ENCODE measurements at regions not wholly inside any gene's neighbourhood (a gene's known extent, or its start where the extent isn't known, plus 50 kb on each side); places are given as distances from the start of the nearest gene placed in this dataset.

- TF ChIP-seq, protein P1, sequence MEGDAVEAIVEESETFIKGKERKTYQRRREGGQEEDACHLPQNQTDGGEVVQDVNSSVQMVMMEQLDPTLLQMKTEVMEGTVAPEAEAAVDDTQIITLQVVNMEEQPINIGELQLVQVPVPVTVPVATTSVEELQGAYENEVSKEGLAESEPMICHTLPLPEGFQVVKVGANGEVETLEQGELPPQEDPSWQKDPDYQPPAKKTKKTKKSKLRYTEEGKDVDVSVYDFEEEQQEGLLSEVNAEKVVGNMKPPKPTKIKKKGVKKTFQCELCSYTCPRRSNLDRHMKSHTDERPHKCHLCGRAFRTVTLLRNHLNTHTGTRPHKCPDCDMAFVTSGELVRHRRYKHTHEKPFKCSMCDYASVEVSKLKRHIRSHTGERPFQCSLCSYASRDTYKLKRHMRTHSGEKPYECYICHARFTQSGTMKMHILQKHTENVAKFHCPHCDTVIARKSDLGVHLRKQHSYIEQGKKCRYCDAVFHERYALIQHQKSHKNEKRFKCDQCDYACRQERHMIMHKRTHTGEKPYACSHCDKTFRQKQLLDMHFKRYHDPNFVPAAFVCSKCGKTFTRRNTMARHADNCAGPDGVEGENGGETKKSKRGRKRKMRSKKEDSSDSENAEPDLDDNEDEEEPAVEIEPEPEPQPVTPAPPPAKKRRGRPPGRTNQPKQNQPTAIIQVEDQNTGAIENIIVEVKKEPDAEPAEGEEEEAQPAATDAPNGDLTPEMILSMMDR (IDR thresholded peaks at IDR 0.05; ENCODE audit: insufficient read depth, low read depth, low read length): no peak
- TF ChIP-seq EZH2 (IDR thresholded peaks at IDR 0.05; ENCODE audit: insufficient read depth, low read length): no peak
These were observed 260.6 kb downstream of the TFAP2A start for GRCh38 chr6:10154251-10154650.
